ENCODE measurements at regions not wholly inside any gene's neighbourhood (a gene's known extent, or its start where the extent isn't known, plus 50 kb on each side); places are given as distances from the start of the nearest gene placed in this dataset.

GRCh38 chr2:128501006-128501690, 182.5 kb upstream of the HS6ST1 start:
- TF ChIP-seq CTCF (IDR thresholded peaks at IDR 0.05; ENCODE audit: low read depth, low read length): no peak
- TF ChIP-seq EZH2phosphoT487 (IDR thresholded peaks at IDR 0.05; ENCODE audit: low read depth): no peak
